Renal cortex interstitium (tissue), 11 donors: ENCODE measurements at regions not wholly inside any gene's neighbourhood (a gene's known extent, or its start where the extent isn't known, plus 50 kb on each side); places are given as distances from the start of the nearest gene placed in this dataset.

Experiments used
- DNase-seq, 11 donors: peaks; one replicate each; pipeline ENCODE4 v3.0.0-alpha.2; 2013; ENCODE audit warnings: low read depth in 9 of 11, low spot score in 4 of 11; ENCODE audit errors: extremely low read depth in 1 of 11

GRCh38 chr6:141258516-141258915 is 874.2 kb upstream of the GJE1 start:
- DNase-seq: no peak

- DNase-seq: no peak
These were observed 878.4 kb upstream of the GJE1 start for GRCh38 chr6:141254336-141254735.

DNA sequence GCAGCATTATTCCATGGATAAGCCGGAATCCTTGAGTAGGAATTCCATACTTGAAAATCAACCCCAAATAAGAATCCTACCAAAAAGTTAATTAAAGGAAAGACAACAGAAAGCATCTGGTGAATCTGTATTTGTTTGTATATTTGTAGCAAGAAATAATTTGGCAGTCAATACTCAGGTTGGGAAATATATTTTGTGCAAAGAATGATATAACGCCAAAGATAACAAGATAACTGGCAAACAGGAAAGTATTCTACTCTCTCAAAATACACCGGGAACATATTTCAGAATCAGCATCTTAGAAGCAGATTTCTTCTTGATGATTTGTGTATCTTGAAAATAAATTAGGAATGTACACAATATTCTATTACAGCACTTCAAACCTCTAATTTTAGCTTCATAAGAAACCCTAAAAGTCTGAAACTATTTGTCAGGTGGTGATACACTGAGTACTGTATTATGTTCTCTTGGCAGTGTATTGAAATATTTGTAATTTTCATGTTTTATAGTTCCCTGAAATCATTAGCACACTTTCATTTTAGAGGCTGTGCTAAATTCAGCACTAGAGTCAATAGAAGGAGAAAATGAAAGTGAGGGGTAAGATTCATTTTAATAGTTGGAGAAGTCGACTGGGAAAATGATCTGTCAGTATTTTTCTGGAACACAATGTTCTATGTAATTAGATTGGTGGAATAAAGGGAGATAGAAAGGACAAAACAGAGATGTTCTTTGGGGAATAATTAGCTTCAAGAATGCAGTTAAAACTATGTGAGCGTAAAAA is 879.7 kb upstream of the GJE1 start:
- no peak for DNase-seq

DNA sequence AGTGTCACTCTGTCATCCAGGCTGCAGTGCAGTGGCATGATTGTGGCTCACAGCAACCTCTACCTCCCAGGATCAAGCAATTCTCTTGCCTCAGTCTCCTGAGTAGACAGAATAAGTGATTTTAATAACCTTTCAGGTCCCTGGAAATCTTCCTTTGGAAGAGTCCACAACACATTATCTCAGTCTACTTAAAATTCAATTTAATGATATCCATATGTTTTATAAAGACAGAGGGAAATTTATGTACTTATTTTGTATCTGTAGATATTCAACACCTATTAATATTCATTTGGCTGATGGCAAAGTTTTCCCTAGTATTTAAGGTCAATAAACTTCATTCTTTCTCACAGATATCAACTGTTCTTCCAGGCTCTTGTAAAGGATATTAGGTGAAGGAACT is 881.4 kb upstream of the GJE1 start:
- DNase-seq: no peak

- DNase-seq: peak in 6 of 11 donors; percentile 7 to 57 (median 33)
These were observed 884.5 kb upstream of the GJE1 start for GRCh38 chr6:141248021-141248799.

- DNase-seq: no peak
These were observed 888.4 kb upstream of the GJE1 start for GRCh38 chr6:141244366-141244765.

DNA sequence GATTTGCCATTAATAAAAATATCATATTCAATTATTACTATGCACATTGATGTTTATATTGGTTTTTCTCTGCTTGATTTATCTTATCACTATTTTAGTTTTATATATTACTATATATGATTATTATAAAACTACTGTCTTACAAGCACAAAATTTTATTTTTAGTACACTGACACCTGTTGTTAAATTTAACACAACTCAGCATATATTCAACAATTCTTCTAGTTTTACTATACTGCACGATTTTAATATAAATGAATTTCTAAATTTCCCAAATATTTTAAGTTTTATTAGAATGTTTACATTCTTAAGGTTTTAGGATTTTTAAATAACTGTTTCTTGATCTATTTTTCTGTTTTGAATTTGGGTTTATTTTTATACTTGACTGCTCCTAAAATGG is 889.8 kb upstream of the GJE1 start:
- no peak for DNase-seq

DNA sequence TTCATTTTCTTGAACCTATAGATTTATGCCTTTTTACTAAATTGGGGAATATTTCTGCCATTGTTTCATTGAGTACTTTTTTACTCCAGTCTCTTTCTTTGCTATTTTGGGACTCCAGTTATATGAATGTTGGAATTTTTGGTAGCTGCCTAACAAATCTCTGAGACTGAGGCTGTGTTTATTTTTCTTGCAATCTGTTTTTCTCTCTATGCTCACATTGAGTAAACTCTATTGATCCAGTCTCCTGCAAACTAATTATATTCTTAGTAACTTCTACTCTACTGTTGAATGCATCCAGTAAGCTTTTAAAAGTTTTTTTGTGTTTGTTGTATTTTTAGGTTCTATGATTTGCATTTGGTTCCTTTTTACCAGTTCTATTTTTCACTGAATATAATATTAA is 903.4 kb upstream of the GJE1 start:
- no peak for DNase-seq

DNA sequence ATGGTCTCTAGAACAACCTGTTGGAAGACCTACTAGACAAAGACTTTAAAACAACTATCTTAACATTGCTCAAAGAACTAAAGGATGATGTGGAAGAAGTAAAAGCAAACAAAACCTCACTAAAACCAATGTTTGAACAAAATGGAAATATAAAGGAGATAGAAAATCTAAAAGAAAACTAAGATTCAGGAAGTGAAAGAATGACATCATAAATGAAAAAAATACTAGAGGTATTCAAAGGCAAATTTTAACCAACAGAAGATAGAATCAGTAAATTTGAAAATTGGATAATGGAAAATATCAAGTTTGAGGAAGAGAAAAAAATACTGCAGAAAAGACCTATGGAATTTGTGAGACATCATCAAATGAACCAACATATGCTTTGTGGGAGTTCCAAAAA is 914.1 kb upstream of the GJE1 start:
- DNase-seq: no peak

DNA sequence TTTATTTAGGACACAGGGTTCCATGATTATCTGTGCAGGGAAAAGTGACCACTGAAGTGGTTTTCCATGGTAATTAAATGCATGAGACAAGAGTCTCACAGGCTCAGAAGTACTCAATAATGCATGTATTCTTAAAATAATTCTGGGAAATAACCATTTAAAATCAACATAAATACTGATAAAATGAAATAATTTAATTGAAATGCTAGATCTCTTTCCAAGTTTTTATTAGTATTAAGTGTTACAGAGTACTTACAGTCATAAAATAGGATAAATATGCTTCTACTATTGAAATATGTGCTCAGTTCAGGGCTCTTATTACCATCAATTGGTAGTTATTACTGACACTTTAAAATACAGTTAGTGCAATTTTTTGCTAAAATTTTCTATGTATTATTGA is 916.0 kb upstream of the GJE1 start:
- DNase-seq: no peak

GRCh38 chr6:141212296-141212695 is 920.4 kb upstream of the GJE1 start:
- DNase-seq: no peak

- DNase-seq: no peak
These were observed 920.9 kb upstream of the GJE1 start for GRCh38 chr6:141211845-141212244.

- DNase-seq: no peak
These were observed 921.8 kb upstream of the GJE1 start for GRCh38 chr6:141210901-141211300.

- DNase-seq: no peak
These were observed 922.8 kb upstream of the GJE1 start for GRCh38 chr6:141209890-141210289.

- DNase-seq: no peak
These were observed 924.6 kb upstream of the GJE1 start for GRCh38 chr6:141208101-141208500.

DNA sequence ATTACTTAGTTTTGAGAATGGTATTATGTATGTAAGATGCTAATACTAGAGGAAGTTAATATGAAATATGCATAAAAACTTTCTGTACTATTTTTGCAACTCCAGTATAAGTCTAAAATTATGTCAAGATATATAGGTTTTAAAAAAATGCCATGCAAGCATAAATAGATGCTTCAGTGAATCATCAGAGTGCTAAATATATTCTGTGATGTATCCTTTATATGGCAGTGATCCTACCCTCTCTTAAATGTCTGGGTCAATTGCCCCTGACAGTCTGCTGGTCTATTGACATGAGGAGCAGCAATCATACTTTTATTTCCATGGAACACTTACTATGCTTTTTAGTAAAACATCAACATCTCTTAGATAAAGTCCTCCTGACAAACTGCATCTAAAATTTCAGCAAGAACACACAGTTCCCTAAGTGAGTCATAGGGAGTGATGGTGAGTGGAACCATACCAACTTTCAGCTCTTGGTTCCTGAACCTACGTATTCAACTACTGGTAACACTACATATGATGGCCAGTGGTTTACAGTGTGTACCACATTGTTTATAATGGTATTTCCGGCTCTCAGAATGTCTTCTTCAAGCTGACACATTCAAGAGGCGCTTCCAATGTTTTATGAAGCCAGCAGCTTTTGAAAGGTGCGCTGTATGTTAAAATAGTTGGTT is 928.7 kb upstream of the GJE1 start:
- DNase-seq: no peak

- DNase-seq: no peak
These were observed 930.1 kb upstream of the GJE1 start for GRCh38 chr6:141202626-141203025.

DNA sequence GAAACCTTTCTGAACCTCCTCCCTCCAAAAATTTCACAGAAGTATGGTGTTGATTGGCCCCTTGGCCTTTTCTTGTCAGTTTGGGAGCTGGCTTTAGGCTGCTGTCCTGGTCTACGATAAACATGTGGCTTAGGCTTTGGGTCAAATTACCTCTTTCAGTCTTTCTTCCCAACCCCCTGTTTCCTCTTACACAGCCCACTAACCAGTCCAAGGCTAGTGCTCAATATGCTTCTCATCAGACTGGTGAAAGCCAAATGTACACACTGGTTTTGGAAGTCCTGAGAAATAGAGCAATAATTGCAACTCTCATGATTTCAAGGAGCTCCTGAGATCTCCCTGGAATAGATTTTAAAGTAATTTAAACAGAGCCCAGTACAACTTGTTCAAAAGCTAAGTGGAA is 933.7 kb upstream of the GJE1 start:
- no peak for DNase-seq

- no peak for DNase-seq
These were observed 937.4 kb upstream of the GJE1 start for GRCh38 chr6:141195251-141195832.

DNA sequence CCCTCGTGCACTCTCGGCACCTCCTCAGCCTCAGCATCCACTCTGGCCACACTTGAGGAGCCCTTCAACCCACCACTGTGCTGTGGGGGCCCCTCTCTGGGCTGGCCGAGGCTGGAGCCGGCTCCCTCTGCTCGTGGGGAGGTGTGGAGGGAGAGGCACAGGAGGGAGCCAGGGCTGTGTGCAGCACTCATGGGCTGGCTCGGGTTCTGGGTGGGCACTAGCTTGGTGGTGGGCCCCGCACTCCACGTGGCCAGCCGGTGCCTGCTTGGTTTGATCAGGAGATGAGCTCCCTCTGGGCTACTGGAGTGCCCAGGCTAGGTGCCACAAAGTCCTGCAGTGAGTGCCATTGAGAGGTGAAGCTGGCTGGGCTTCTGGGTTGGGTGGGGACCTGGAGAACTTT is 949.4 kb upstream of the GJE1 start:
- no peak for DNase-seq
